ENCODE measurements at regions not wholly inside any gene's neighbourhood (a gene's known extent, or its start where the extent isn't known, plus 50 kb on each side); places are given as distances from the start of the nearest gene placed in this dataset.

DNA sequence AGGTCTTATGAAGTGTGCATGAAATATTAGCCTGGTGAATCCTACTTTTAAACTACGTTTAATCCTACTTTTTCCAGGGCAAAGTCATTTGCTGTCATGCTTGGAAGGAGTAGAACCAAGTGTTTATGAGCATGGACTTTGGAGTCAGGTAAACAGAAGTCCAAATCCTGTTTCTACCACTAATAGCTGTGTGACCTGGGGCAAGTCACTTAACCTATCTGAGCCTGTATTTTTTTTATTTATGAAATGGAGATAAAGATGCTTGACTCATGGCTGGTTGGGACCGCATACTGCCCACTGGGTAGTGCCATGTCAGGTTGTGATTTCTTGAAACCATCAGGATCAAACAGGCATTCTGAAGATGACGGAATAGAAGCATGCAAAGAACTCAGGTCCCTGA lies 249.6 kb downstream of the BAMBI start:
- DNase-seq (ENCODE audit: low read depth) = no peak

GRCh38 chr10:28928484-28928883 lies 251.2 kb downstream of the BAMBI start:
- DNase-seq (ENCODE audit: low read depth) = peak; percentile 39

DNA sequence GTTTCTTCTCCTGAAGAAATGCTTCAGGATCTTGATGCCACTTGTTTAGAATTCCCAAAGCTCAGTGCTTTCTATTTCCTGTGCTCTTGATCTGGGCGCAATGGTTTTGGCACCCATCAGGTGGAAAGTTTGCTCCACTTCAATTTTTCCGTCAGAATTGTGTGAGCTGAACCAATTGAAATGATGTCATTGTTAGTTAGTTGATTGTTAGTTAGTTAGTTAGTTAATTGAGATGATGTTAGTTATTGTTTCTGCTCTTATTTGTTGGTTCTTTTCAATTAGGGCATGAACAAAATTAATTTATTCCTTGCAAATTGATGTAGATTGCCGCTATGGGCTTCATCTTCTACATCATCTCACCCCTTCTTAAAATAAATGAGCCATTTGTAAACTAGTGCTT lies 252.6 kb downstream of the BAMBI start:
- no peak for DNase-seq (ENCODE audit: low read depth)

GRCh38 chr10:28930514-28931495 lies 253.5 kb downstream of the BAMBI start:
- no peak for DNase-seq (ENCODE audit: low read depth)

DNA sequence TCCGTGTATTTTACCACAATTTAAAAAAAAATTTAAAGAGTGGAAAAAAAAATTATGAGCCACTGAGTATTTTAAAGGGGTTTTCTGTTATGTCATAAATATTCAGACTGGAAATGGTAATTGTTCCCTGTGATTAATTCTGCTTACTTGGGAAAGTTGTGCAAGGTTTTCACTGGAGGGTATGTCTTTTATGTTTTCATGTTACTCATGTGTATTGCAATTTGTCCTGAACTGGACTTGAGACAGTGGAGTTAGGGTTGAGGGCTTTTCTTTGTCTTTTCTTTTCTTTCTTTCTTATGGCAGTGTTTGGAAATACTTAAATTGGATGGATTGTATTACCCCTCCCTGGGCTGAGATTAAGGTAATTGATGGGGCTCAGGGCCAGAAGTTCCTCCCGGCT lies 257.7 kb downstream of the BAMBI start:
- DNase-seq (ENCODE audit: low read depth) = peak; percentile 46

DNA sequence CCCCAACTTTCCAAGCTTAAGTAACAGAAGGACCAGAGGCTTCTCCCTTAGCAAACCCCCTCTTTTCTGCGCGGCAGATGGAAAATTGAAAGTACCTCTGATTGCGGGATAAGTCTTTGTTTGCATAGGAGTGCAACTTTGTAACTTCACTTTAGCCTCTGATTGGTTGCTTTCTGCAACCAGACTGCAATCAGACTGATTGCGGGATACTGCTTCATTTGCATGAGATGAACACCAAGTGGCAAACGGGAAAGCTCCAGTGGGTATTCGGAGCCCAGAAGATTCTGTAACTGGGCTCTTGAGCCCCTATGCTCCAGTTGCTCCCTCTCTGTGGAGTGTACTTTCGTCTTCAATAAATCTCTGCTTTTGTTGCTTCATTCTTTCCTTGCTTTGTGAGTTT lies 260.6 kb downstream of the BAMBI start:
- DNase-seq (ENCODE audit: low read depth) = no peak

DNA sequence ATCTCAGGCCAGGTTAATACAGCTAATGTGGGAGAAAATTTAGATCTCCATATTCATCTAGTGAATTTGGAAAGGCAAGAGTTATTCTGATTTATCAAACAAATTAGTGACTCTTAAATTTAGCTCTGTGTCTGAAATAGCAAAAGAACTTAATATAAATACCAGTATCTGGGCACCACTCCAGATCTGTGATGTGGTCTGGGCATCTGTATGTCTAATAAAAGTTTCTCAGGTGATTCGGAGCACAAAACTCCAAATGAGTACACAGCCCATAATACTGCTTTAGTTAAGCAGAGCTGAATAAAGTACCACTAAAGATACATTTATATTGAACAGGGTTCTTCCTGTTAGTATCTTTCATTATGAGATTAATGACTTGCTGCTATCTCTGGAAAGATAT lies 261.4 kb downstream of the BAMBI start:
- DNase-seq (ENCODE audit: low read depth) = peak; percentile 51

GRCh38 chr10:28939281-28940157 lies 262.2 kb downstream of the BAMBI start:
- peak; percentile 97 for DNase-seq (ENCODE audit: low read depth)

DNA sequence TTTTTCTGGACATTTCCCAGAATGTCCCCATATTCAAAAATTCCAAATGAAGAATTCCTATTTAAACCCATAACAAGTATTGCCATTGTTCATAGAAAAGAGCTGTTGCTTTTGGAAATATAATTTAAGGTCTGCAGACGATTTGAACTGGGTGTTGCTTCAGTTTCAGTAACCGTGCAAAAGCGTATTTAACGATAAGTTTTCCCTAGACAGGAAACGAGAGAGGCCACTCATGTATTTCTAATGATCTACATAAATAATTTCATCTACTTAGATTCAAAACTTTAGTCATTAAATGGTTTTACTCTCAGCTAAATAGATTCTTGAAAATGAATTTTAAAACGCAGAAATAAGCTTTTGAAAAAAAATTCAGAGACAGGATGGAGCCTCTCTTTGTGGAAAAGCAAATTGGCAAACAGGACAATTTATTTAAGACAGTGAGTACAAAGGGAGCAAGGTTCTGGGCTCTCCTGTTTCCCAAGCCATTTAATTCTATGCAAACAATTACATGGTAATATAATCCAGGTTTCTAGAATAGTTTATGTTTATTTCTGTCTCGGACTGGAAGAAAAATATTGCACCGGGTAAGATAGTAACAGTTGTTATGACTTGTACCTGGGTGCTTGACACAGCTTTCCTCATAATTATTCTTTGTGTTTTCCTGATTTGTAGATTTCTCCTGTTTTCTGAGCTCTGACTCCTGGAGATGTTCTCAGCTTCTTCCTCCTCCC lies 263.0 kb downstream of the BAMBI start:
- no peak for DNase-seq (ENCODE audit: low read depth)

- no peak for DNase-seq (ENCODE audit: low read depth)
Observed at GRCh38 chr10:28942012-28942411, 264.7 kb downstream of the BAMBI start.

- peak; percentile 43 for DNase-seq (ENCODE audit: low read depth)
Observed at GRCh38 chr10:28945959-28946358, 268.6 kb downstream of the BAMBI start.

- peak; percentile 88 for DNase-seq (ENCODE audit: low read depth)
Observed at GRCh38 chr10:28946479-28946878, 269.2 kb downstream of the BAMBI start.

DNA sequence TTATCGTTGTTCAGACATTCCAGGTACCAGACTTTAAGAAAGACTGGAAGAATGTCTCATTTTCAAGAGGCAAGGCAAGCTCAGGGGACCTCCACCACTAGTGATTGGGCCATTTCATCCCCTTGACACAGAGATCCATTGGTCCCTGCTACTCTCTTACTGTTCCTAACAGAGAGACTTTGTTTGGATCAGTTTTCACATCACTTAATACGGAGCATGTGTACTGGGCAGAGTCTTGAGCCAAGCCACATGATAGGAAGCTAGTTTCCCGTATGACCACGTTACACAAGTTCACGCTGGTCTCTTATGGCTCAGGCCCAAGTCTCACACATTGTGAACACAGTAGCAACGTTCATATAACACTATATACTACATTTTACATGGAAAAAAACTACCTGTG lies 269.9 kb downstream of the BAMBI start:
- peak; percentile 75 for DNase-seq (ENCODE audit: low read depth)

- DNase-seq (ENCODE audit: low read depth) = peak; percentile 64
Observed at GRCh38 chr10:28948046-28948445, 270.7 kb downstream of the BAMBI start.

- no peak for DNase-seq (ENCODE audit: low read depth)
Observed at GRCh38 chr10:28949005-28950004, 272.0 kb downstream of the BAMBI start.

- no peak for DNase-seq (ENCODE audit: low read depth)
Observed at GRCh38 chr10:28951484-28951883, 274.2 kb downstream of the BAMBI start.

DNA sequence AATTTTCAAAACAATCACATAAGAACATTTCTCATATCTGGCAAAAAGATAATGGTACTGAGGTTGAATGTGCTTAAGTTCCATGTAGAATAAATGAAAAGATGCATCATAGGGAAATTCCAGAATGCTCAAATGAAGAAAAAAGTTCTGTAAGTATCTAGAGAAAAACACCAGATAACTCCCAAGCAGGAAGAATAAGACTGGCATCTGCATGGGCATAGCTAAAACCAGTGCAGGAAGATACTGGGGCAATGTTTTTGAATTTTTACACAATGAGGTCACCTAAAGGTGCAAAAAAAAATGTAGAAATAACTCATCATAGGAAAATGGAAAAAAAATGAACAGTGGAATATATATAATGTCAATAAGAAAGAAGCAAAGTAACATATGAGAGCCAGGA lies 275.2 kb downstream of the BAMBI start:
- no peak for DNase-seq (ENCODE audit: low read depth)

GRCh38 chr10:28954211-28954610 lies 276.9 kb downstream of the BAMBI start:
- peak; percentile 59 for DNase-seq (ENCODE audit: low read depth)

DNA sequence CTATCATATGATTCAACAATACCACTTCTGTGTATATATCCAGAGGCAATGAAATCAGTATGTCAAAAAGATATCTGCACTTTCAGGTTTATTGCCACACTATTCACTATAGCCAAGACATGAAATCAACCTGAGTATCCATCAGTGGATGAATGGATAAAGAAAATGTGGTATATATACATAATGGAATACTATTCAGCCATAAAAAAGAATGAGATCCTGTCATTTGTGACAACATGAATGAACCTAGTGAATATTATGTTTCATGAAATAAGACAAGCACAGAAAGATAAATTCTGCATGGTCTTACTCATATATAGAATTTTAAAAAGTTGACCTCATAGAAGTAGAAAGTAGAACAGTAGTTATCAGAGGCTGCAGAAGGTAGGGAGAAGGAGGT lies 281.1 kb downstream of the BAMBI start:
- DNase-seq (ENCODE audit: low read depth) = no peak

GRCh38 chr10:28959850-28960501 lies 282.7 kb downstream of the BAMBI start:
- DNase-seq (ENCODE audit: low read depth) = no peak

Data from iris pigment epithelial cell (primary cell).